NCI-H69 (cell line): ENCODE measurements at regions not wholly inside any gene's neighbourhood (a gene's known extent, or its start where the extent isn't known, plus 50 kb on each side); places are given as distances from the start of the nearest gene placed in this dataset.

ENCODE experiments used
- DNase-seq: peaks from one replicate; lab custom pipeline; 2025; lab: John Stamatoyannopoulos, UW

GRCh38 chr6:103062136-103062535, 1668.6 kb downstream of the GRIK2 start:
- DNase-seq = peak; percentile 21

- DNase-seq = no peak
These were observed 1654.1 kb downstream of the GRIK2 start for GRCh38 chr6:103047567-103047966.

GRCh38 chr6:103042336-103042735, 1648.8 kb downstream of the GRIK2 start:
- peak; percentile 89 for DNase-seq

GRCh38 chr6:103036846-103037245, 1643.3 kb downstream of the GRIK2 start:
- no peak for DNase-seq

- DNase-seq = no peak
These were observed 1633.9 kb downstream of the GRIK2 start for GRCh38 chr6:103027271-103027931.

- DNase-seq = no peak
These were observed 1624.9 kb downstream of the GRIK2 start for GRCh38 chr6:103018426-103018825.

DNA sequence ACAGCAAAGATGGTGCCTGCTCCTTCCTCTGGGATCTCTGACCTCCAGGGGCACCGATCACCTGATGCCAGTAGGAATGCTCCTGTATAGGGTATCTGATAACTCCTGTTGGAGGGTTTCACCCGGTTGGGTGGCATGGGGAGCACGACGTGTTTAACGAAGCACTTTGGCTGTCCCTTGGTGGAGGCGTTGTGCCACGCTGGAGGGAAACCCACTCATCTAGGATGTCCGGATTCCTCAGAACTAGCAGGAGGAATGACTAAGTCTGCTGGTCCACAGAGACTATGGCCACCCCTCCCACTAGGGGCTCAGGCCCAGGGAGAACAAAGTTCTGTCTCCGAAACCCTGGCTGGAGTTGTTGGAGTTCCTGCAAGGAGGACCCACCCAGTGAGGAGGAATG, 1624.4 kb downstream of the GRIK2 start:
- no peak for DNase-seq

DNA sequence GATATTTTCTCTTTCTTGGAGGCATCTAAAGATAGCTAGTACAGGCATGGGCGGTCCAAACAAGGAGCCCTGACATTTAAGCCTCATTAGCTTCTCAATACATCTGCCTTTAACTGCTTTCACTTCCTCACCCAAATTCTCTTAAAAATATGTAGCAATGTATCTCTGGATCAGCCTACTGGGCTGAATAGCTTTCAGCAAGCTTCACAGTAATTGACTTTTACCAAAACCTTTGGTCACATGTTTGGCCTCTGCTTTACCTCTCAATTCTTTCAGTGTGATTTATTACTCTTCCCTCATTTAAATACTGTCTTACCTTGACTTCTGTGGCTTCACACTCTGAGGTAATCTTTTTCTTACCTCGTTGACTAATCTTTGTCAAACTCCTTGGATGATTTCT, 1618.1 kb downstream of the GRIK2 start:
- no peak for DNase-seq

- no peak for DNase-seq
These were observed 1608.8 kb downstream of the GRIK2 start for GRCh38 chr6:103002282-103002681.

DNA sequence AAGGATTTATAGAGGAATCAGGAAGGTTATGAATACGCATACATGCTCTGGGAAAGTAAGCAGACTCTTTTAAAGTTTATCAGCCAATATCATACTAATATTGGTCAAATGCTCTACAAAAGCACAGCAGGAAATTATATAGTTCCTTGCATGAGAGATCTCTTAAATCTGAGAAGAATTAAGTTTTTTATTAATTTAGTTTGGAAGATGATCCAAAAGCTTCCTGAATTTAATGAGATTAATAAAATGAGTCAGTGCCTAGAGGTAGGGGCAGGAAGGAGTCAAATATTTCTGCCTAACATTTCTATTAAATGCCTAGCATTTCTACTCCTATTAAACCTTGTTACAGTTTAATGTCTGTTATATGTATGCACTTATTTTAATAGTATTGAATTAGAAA, 1608.2 kb downstream of the GRIK2 start:
- DNase-seq = no peak

DNA sequence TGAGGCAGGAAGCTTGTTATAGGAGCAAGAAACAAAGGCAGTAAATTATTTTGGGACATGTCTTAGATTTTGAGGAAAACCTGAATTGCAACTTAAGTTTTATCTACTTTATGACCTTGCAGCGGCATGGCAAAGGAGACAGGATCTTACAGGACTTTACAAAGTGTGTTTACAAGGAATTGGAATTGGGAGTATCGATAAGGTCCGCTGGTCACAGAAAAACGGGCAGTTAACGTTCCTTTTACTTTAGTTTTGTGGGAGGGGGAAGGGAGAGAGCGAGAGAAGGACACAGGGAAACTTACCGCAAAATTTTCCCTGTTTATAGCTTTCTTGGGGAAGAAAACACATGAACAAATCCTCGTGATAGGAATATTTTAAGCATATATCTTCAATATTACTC, 1607.2 kb downstream of the GRIK2 start:
- no peak for DNase-seq

- no peak for DNase-seq
These were observed 1602.0 kb downstream of the GRIK2 start for GRCh38 chr6:102995491-102995890.

GRCh38 chr6:102994866-102995265, 1601.4 kb downstream of the GRIK2 start:
- DNase-seq = no peak

DNA sequence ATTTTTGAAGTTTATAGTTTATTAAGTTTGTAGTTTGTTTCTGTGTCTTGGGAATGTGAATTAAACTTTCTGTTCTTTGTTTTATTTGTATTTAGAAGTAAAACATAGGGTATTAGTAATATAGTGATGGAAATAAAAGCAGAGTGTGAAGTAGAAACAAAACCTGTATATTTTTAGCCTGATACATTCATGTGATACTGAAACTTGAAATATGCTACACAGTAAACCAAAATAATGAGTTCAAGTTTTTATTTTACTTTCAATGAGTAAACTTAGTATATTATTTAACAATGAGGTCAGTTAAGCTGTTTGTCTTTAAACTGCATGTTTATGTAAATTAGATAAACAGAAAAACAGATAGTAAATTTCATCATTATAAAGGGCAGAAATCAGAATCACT, 1592.6 kb downstream of the GRIK2 start:
- DNase-seq = no peak

GRCh38 chr6:102984357-102984756, 1590.8 kb downstream of the GRIK2 start:
- no peak for DNase-seq

- DNase-seq = no peak
These were observed 1588.0 kb downstream of the GRIK2 start for GRCh38 chr6:102981490-102982015.

GRCh38 chr6:102980951-102981350, 1587.4 kb downstream of the GRIK2 start:
- no peak for DNase-seq

- DNase-seq = no peak
These were observed 1568.4 kb downstream of the GRIK2 start for GRCh38 chr6:102961902-102962301.

DNA sequence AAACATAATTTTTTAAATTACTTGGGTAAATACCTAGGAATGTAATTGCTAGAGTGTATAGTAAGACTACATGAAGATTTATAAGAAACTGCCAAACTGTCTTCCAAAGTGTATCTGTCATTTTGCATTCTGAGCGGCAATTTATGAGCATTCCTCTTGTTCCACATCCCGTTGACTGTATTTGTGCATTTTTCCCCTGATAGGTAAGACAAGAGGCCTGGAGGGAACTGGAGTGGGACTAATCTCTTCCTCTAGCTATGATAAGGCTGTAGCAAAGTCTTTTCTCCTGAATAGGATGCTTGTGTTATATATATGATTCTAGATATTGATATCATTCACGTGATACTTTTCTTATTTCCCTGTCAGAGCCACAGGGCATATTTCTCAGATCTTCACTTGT, 1557.5 kb downstream of the GRIK2 start:
- no peak for DNase-seq

DNA sequence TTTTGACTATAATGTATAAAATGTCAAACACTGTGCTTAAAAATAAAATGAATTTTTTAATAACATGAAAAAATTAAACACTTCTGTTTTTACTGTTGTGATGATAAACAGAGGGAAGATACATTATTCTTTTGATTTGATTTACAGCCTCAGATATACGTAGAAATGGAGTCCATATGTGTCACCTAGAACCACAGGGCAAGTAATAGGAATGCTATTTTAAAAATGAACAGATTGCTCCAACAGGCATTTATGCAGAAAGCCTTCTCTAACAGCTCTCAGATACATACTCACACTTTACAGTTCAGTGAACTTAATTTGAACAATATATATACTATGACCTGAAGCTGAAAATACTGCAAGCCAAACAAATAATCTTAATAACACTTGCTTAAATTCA, 1551.0 kb downstream of the GRIK2 start:
- no peak for DNase-seq

- DNase-seq = no peak
These were observed 1548.7 kb downstream of the GRIK2 start for GRCh38 chr6:102942206-102942605.

- DNase-seq = no peak
These were observed 1543.5 kb downstream of the GRIK2 start for GRCh38 chr6:102936959-102937358.

- DNase-seq = no peak
These were observed 1534.6 kb downstream of the GRIK2 start for GRCh38 chr6:102928109-102928508.

DNA sequence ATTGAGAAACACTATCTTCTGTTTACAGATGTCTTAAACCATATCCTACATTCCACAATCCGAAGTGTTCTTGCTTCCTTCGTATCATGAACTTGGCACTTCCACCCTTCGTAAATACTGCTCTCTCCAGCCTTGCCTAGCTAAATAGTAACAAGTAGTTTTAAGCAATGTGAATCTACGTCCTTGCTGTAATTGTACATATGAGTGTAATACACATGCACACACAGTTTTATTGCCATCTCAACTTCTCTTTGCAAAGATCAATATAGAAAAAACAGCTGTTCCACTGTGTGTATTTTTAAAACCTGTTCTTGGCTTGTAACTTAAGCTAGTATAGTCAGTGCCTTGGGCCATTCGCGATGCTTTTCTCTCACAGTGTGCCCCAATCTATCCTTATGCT, 1524.7 kb downstream of the GRIK2 start:
- DNase-seq = no peak
